ENCODE measurements at regions not wholly inside any gene's neighbourhood (a gene's known extent, or its start where the extent isn't known, plus 50 kb on each side); places are given as distances from the start of the nearest gene placed in this dataset.

DNA sequence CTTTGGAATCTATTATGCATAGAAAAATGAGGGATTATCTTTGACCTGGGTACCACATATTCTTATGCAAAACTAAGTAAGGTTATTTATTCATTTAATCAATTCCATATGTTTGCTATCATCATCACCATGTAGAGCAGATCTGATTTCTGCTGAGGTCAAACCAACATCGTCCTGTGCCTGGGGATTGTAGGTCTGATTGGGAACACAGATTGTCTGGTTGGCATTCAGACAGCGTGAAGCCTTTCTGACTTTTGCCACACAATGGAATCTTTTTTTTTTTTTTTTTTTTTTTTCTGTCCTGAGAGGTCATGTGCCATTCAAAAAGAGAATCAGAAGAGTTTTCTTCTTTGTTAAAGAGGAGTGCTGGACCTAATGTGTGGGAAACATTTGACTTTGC is 142.9 kb downstream of the RAB11FIP2 start:
- no peak for FAIRE-seq
- no peak for DNase-seq (ENCODE audit: low read depth)
- no peak overlapping the region for H3K4me3 ChIP-seq (ENCODE audit: low read depth, low read length)
- H3K36me3 ChIP-seq (ENCODE audit: control insufficient read depth, insufficient read depth, low read length) = no peaks in the 10 kb centered on the region
- H3K27me3 ChIP-seq (ENCODE audit: control insufficient read depth, insufficient read depth, low read length) = no peaks in the 10 kb centered on the region
- TF ChIP-seq, protein P1, sequence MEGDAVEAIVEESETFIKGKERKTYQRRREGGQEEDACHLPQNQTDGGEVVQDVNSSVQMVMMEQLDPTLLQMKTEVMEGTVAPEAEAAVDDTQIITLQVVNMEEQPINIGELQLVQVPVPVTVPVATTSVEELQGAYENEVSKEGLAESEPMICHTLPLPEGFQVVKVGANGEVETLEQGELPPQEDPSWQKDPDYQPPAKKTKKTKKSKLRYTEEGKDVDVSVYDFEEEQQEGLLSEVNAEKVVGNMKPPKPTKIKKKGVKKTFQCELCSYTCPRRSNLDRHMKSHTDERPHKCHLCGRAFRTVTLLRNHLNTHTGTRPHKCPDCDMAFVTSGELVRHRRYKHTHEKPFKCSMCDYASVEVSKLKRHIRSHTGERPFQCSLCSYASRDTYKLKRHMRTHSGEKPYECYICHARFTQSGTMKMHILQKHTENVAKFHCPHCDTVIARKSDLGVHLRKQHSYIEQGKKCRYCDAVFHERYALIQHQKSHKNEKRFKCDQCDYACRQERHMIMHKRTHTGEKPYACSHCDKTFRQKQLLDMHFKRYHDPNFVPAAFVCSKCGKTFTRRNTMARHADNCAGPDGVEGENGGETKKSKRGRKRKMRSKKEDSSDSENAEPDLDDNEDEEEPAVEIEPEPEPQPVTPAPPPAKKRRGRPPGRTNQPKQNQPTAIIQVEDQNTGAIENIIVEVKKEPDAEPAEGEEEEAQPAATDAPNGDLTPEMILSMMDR (IDR thresholded peaks at IDR 0.05; ENCODE audit: insufficient read depth, low read length, severe bottlenecking) = no peak

DNA sequence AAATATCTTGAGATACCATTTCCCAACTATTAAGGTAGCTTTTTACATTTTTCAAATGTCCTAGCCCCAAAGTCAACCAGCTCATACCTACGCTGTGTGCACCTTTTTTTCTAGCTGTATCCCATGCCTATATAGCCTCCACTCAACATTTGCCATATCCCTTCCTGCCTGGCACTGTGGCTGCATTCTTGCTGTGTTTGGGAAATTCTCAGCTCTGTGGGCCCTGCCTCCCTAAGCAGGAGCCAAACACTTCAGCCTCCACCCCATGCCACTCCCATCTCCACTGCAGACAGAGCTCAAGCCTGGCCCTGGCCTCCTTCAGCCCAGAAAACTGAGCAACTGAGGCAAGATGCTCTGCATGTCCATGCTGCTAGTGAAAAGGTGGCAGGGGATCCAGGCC is 141.3 kb downstream of the RAB11FIP2 start:
- TF ChIP-seq, protein P1 (IDR thresholded peaks at IDR 0.05; ENCODE audit: insufficient read depth, low read length, severe bottlenecking) = no peak
- DNase-seq (ENCODE audit: low read depth) (no peak), FAIRE-seq (no peak)
- Histone ChIP-seq H3K4me3 (ENCODE audit: low read depth, low read length) (no peak overlapping the region), H3K36me3 (ENCODE audit: control insufficient read depth, insufficient read depth, low read length) (no peaks in the 10 kb centered on the region), H3K27me3 (ENCODE audit: control insufficient read depth, insufficient read depth, low read length) (no peaks in the 10 kb centered on the region)

DNA sequence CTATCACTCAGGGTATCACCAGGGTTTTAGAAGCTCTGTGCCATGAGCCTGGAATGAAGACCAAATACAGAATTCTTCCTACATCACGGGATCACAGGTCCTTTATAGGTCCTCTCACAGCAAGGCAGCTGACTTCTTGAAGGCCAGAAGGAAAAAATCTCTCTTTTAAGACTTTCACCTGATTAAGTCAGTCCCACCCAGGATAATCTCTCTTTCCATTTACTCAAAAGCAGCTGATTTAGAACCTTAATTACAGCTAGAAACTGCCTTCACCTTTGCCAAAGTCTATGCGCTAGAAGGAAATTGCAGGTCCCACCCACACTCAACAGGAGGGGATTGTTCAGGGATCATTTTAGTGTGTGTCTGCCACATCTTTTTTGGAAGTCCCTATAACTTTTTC is 135.1 kb downstream of the RAB11FIP2 start:
- Histone ChIP-seq H3K4me3 (ENCODE audit: low read depth, low read length) (no peak overlapping the region), H3K27me3 (ENCODE audit: control insufficient read depth, insufficient read depth, low read length) (no peaks in the 10 kb centered on the region), H3K36me3 (ENCODE audit: control insufficient read depth, insufficient read depth, low read length) (no peaks in the 10 kb centered on the region)
- no peak for DNase-seq (ENCODE audit: low read depth)
- no peak for FAIRE-seq
- TF ChIP-seq, protein P1 (IDR thresholded peaks at IDR 0.05; ENCODE audit: insufficient read depth, low read length, severe bottlenecking) = no peak

DNA sequence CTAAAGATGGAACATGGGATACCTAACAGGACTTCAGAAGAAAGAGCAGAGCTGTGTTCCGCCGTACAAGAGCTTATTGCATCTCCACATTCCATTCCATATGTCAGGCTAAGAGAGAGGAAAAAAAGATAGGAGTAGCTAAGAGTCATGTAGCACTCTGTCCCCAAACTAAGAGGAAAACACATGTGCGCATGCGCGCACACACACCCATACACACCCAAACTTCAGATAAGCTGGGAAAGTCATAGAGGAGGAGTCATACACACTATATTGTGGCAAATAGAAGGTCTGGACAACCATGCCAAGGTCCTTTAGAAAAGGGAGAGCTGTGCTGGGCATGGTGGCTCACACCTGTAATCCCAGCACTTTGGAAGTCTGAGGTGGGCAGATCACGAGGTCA is 132.4 kb downstream of the RAB11FIP2 start:
- FAIRE-seq (no peak), DNase-seq (ENCODE audit: low read depth) (no peak)
- TF ChIP-seq, protein P1 (IDR thresholded peaks at IDR 0.05; ENCODE audit: insufficient read depth, low read length, severe bottlenecking) = no peak
- Histone ChIP-seq H3K27me3 (ENCODE audit: control insufficient read depth, insufficient read depth, low read length) (no peaks in the 10 kb centered on the region), H3K36me3 (ENCODE audit: control insufficient read depth, insufficient read depth, low read length) (no peaks in the 10 kb centered on the region), H3K4me3 (ENCODE audit: low read depth, low read length) (no peak overlapping the region)

DNA sequence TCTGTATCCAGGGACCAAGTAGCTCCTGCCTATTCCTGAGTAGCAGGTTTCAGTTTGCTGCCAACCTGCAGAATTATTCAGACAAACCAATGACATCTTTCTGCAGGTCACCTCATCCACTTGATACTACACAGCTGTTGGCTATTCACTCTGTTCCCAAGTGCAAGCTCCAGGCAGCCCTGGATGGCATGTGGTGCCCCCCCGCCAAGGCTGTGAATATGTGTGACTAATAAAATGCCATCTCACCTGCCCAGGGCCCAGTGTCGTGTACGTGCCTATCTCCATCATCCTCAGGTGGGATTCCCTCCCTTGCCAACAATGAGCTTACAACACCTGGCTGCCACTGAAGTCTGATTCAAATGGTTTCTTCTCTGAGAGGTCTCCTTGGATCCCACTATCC is 125.8 kb downstream of the RAB11FIP2 start:
- Histone ChIP-seq H3K36me3 (ENCODE audit: control insufficient read depth, insufficient read depth, low read length) (no peaks in the 10 kb centered on the region), H3K4me3 (ENCODE audit: low read depth, low read length) (no peak overlapping the region), H3K27me3 (ENCODE audit: control insufficient read depth, insufficient read depth, low read length) (no peaks in the 10 kb centered on the region)
- FAIRE-seq (peak; percentile 58), DNase-seq (ENCODE audit: low read depth) (no peak)
- TF ChIP-seq, protein P1 (IDR thresholded peaks at IDR 0.05; ENCODE audit: insufficient read depth, low read length, severe bottlenecking) = no peak

DNA sequence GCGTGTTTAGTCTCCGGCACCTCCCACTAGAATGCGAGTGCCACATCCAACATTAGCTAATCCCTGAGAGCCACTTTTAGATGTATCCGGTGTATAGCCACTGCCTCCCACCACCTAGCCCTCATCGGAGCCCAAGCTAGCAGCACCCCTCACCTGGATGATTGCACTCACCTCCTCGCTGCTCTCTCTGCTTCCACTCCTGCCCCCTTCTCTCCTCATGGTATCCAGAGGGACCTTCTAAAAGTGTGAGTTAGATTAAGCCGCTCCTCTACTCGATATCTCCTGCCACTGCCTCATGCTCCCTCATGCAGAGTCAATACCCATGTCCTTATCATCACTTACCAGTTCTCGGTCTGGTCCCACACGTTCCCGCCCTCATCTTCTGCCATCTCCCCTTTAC is 125.3 kb downstream of the RAB11FIP2 start:
- FAIRE-seq = no peak
- H3K4me3 ChIP-seq (ENCODE audit: low read depth, low read length) = no peak overlapping the region
- TF ChIP-seq, protein P1 (IDR thresholded peaks at IDR 0.05; ENCODE audit: insufficient read depth, low read length, severe bottlenecking) = no peak
- no peak for DNase-seq (ENCODE audit: low read depth)
- no peaks in the 10 kb centered on the region for H3K36me3 ChIP-seq (ENCODE audit: control insufficient read depth, insufficient read depth, low read length)
- H3K27me3 ChIP-seq (ENCODE audit: control insufficient read depth, insufficient read depth, low read length) = no peaks in the 10 kb centered on the region
